ENCODE measurements at regions not wholly inside any gene's neighbourhood (a gene's known extent, or its start where the extent isn't known, plus 50 kb on each side); places are given as distances from the start of the nearest gene placed in this dataset.

- BruUV-seq (replicated peaks): no TSS peak
- Histone ChIP-seq H4K20me1 (ENCODE audit: insufficient read depth, low read length) (no peaks in the 10 kb centered on the region), H3K4me2 (ENCODE audit: low read length) (no peak overlapping the region), H3K4me1 (ENCODE audit: insufficient read depth, low read length, poor library complexity, severe bottlenecking) (no peaks in the 10 kb centered on the region), H3K4me3 (ENCODE audit: low read depth, low read length, poor library complexity, severe bottlenecking) (no peak overlapping the region), H3K9me3 (ENCODE audit: low read length) (no peaks in the 10 kb centered on the region), H2AFZ (ENCODE audit: low read length) (no peak overlapping the region), H3K36me3 (ENCODE audit: insufficient read depth, low read length) (no peaks in the 10 kb centered on the region), H3K79me2 (ENCODE audit: insufficient read depth, low read depth, low read length) (no peaks in the 10 kb centered on the region), H3K27ac (ENCODE audit: low read depth, low read length, poor library complexity, severe bottlenecking) (no peak overlapping the region), H3K9me2 (ENCODE audit: insufficient read depth, low read length) (no peaks in the 10 kb centered on the region)
- CTCF ChIA-PET (ENCODE audit: unreplicated experiment): no interaction called here
- DNase-seq (ENCODE audit: low spot score): no peak
- TF ChIP-seq EZH2phosphoT487 (IDR thresholded peaks at IDR 0.05; ENCODE audit: borderline replicate concordance, low read depth, low read length): no peak
- TF ChIP-seq CTCF (conservative IDR thresholded peaks at IDR 0.05; ENCODE audit: low read length): no peak
- intact Hi-C loops (cut with micrococcal nuclease; ENCODE audit: unreplicated experiment): no loop called here
- POLR2A ChIA-PET: interaction anchor here (0.7 to 1.2 kb wide), 2 partner anchors 9 to 496 kb away, joined by 4 to 5 read pairs; no protein-coding TSS in a partner anchor
Observed at GRCh38 chr4:55742655-55743202, 76.9 kb upstream of the EXOC1L start.

GRCh38 chr4:55744369-55744768 lies 75.2 kb upstream of the EXOC1L start:
- no peaks in the 10 kb centered on the region for H4K20me1 ChIP-seq (ENCODE audit: insufficient read depth, low read length)
- CTCF ChIA-PET (ENCODE audit: unreplicated experiment): no interaction called here
- no peak overlapping the region for H3K4me3 ChIP-seq (ENCODE audit: low read depth, low read length, poor library complexity, severe bottlenecking)
- no peaks in the 10 kb centered on the region for H3K9me2 ChIP-seq (ENCODE audit: insufficient read depth, low read length)
- H3K4me2 ChIP-seq (ENCODE audit: low read length): no peak overlapping the region
- H2AFZ ChIP-seq (ENCODE audit: low read length): no peak overlapping the region
- TF ChIP-seq EZH2phosphoT487 (IDR thresholded peaks at IDR 0.05; ENCODE audit: borderline replicate concordance, low read depth, low read length) (no peak), CTCF (conservative IDR thresholded peaks at IDR 0.05; ENCODE audit: low read length) (no peak)
- H3K9me3 ChIP-seq (ENCODE audit: low read length): no peaks in the 10 kb centered on the region
- no peaks in the 10 kb centered on the region for H3K36me3 ChIP-seq (ENCODE audit: insufficient read depth, low read length)
- H3K27ac ChIP-seq (ENCODE audit: low read depth, low read length, poor library complexity, severe bottlenecking): no peak overlapping the region
- POLR2A ChIA-PET: no interaction called here
- no peaks in the 10 kb centered on the region for H3K79me2 ChIP-seq (ENCODE audit: insufficient read depth, low read depth, low read length)
- BruUV-seq (replicated peaks): no TSS peak
- DNase-seq (ENCODE audit: low spot score): no peak
- intact Hi-C loops (cut with micrococcal nuclease; ENCODE audit: unreplicated experiment): no loop called here
- H3K4me1 ChIP-seq (ENCODE audit: insufficient read depth, low read length, poor library complexity, severe bottlenecking): no peaks in the 10 kb centered on the region

- DNase-seq (ENCODE audit: low spot score): no peak
- Histone ChIP-seq H3K79me2 (ENCODE audit: insufficient read depth, low read depth, low read length) (no peaks in the 10 kb centered on the region), H2AFZ (ENCODE audit: low read length) (no peak overlapping the region), H3K4me1 (ENCODE audit: insufficient read depth, low read length, poor library complexity, severe bottlenecking) (no peaks in the 10 kb centered on the region), H3K4me2 (ENCODE audit: low read length) (no peak overlapping the region), H3K27ac (ENCODE audit: low read depth, low read length, poor library complexity, severe bottlenecking) (no peak overlapping the region), H3K36me3 (ENCODE audit: insufficient read depth, low read length) (no peaks in the 10 kb centered on the region), H3K9me3 (ENCODE audit: low read length) (no peaks in the 10 kb centered on the region), H3K4me3 (ENCODE audit: low read depth, low read length, poor library complexity, severe bottlenecking) (no peak overlapping the region), H3K9me2 (ENCODE audit: insufficient read depth, low read length) (no peaks in the 10 kb centered on the region), H4K20me1 (ENCODE audit: insufficient read depth, low read length) (no peaks in the 10 kb centered on the region)
- TF ChIP-seq EZH2phosphoT487 (IDR thresholded peaks at IDR 0.05; ENCODE audit: borderline replicate concordance, low read depth, low read length) (no peak), CTCF (conservative IDR thresholded peaks at IDR 0.05; ENCODE audit: low read length) (no peak)
- intact Hi-C loops (cut with micrococcal nuclease; ENCODE audit: unreplicated experiment): no loop called here
- POLR2A ChIA-PET: interaction anchor here (0.6 kb wide), 1 partner anchor 194 kb away, joined by 3 read pairs; no protein-coding TSS in a partner anchor
- BruUV-seq (replicated peaks): no TSS peak
- CTCF ChIA-PET (ENCODE audit: unreplicated experiment): no interaction called here
Observed at GRCh38 chr4:55745014-55745413, 74.6 kb upstream of the EXOC1L start.

Measured in OCI-LY7 (cell line).